Hematopoietic multipotent progenitor cell treated with erythropoietin and hydrocortisone succinate and interleukin-3 and kit ligand, for 17 days (in vitro differentiated cells): ENCODE measurements at regions not wholly inside any gene's neighbourhood (a gene's known extent, or its start where the extent isn't known, plus 50 kb on each side); places are given as distances from the start of the nearest gene placed in this dataset.
"Not testable (repeated sequence)": the region's sequence is repeated elsewhere in the genome, so short reads cannot be mapped to it uniquely, and the experiment has no call there.

Experiments
- DNase-seq: peaks from one replicate; pipeline ENCODE4 v3.0.0-alpha.2; 2015; ENCODE audit warnings: low spot score

- DNase-seq = no peak
Measured at GRCh38 chr2:175755656-175756386, 246.2 kb downstream of the LNPK start.

GRCh38 chr2:175755169-175755568 lies 246.9 kb downstream of the LNPK start:
- DNase-seq = no peak

- DNase-seq = no peak
Measured at GRCh38 chr2:175750195-175750594, 251.9 kb downstream of the LNPK start.

GRCh38 chr2:175745911-175746310 lies 256.2 kb downstream of the LNPK start:
- DNase-seq = no peak

DNA sequence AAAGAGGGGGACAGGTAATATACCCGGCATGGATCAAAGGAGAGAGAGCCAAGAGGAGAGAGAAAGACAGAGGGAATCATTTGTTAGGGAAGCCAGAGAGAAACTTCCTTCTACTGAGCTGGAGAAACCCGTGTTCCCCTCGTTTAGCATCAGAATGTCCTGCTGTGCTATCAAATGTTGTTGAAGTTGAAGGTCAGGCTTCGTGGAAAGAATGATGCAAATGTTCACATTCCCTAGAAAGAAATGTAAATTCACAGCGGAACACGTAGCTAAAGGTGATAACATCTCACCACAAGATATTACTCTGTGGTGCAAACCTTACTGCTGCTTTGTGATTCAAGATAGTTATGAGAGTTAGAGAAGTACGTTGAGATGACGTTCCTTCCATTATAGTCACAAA lies 258.1 kb downstream of the LNPK start:
- no peak for DNase-seq

- DNase-seq = no peak
Measured at GRCh38 chr2:175743011-175743410, 259.1 kb downstream of the LNPK start.

GRCh38 chr2:175742367-175742766 lies 259.7 kb downstream of the LNPK start:
- DNase-seq = no peak

DNA sequence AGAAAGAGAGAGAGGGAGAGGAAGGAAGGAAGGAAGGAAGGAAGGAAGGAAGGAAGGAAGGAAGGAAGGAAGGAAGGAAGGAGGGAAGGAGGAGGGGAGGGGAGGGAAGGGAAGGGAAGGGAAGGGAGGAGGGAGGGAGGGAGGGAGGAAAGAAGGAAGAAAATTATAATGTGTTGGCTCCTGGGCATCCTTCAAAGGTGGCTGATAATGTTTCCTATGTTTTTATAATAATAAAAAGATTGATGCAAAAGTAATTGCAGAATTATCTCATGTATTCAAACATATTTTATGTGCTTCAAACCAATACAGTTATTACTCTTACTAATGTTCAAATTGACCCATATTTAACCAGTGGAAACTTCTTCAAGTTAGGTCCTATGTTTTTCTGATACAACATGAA lies 260.9 kb downstream of the LNPK start:
- DNase-seq = no peak

GRCh38 chr2:175737722-175738361 lies 264.2 kb downstream of the LNPK start:
- no peak for DNase-seq

DNA sequence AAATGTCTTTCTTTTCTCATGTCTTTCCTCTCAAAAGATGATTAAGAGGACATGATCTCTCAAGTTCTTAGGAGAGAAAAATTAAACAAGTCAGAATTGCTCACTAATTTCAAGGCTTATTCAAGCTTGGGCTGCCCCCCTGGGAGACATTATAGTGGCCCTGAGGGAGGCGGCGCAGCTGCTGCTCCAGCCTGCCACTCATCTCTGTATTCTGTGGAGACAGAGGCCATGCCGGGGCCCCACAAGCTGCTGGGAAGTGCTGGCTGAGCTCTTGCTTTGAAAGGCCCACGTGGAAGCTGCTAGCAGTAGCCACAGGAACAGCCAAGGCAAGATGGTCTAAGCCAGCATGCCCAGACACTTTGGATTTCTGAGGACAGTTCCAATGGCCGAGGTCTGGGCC lies 267.4 kb downstream of the LNPK start:
- DNase-seq = no peak

GRCh38 chr2:175732531-175732930 lies 269.5 kb downstream of the LNPK start:
- no peak for DNase-seq

DNA sequence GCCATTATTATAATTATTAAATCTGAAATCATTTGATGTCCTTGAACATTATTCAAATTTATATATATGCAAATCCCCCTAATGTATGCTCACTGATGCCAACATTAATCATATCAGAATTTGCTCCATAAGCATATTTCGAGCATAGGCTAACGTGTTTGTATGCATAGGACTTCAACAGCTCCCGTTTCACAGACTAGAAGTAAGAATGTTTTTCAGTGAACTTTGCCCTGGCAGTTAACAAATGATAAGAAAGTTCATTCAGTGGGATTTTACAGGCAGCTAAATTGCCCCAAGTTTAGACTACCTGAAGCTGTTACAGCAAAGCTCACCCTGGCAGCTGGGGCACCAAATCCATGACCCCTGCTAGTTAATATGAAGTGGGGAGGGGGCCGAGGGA lies 272.0 kb downstream of the LNPK start:
- DNase-seq = no peak

GRCh38 chr2:175729049-175729706 lies 272.9 kb downstream of the LNPK start:
- no peak for DNase-seq

DNA sequence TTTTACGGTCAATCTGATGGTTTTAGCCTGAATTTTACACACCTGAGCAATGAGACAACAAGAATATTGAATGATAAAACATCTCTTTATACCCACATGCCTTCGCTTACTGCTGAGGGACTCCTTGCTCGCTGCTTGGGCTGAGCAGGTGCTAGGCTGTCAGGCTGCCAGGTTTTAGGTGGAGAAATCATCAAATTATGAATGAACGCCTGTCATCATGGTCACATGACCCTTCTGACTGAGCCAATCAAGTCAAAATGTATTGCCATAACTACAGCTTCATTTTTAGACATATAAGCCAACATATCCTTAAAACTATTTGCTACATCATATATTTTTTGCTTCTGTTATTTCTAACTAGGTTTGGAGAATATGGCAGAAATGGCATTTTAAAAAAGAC lies 274.0 kb downstream of the LNPK start:
- DNase-seq = no peak

GRCh38 chr2:175726223-175726622 lies 275.8 kb downstream of the LNPK start:
- DNase-seq = no peak

GRCh38 chr2:175709248-175709647 lies 292.8 kb downstream of the LNPK start:
- DNase-seq = no peak

GRCh38 chr2:175707322-175707721 lies 294.7 kb downstream of the LNPK start:
- DNase-seq = no peak

DNA sequence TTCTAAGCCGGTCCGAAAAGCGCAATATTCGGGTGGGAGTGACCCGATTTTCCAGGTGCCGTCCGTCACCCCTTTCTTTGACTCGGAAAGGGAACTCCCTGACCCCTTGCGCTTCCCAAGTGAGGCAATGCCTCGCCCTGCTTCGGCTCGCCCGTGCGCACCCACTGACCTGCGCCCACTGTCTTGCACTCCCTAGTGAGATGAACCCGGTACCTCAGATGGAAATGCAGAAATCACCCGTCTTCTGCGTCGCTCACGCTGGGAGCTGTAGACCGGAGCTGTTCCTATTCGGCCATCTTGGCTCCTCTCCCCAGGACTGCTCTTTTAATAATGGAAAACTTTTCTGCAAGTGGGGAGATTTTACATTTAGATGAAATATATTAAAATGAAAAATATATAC lies 297.5 kb downstream of the LNPK start:
- DNase-seq = not testable (repeated sequence)

DNA sequence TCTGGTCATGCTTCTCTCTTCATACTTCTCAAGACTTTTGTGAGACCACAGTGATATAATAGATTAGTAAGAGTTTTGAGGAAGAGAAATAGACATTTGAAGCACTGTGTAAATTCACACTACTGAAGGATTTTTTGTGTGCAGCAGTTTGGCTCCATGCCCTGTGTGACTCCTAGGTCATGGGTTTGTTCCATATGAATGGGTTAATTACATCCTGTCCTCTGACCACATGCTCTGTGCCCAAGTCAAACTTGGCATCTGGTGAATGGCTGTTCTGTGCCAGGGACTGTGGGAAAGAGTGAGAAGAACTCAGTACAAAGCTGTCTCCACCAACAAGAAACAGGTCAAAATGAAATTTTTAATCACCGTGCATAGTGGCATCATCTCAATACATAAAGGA lies 304.0 kb downstream of the LNPK start:
- no peak for DNase-seq

GRCh38 chr2:175690113-175690837 lies 311.8 kb downstream of the LNPK start:
- DNase-seq = peak; percentile 45

GRCh38 chr2:175688243-175688642 lies 313.8 kb downstream of the LNPK start:
- no peak for DNase-seq

DNA sequence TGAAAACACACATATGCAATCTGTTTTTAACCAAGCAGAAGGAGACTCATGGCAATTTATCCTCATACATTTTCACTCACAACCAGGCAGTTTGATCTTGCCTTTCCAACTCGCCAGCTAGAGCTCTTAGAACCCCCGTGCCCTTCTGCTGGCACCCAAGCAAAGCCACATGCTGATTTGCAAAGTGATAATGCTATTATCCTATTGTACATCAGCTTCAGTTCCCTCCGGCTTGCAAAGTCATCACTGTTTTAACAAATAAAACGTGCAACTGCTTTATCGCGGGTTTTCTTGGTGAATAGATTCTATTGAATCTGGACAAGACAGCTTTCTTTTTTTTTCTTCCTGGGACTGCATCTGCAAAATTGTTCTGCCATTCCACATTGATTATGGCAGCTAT lies 314.6 kb downstream of the LNPK start:
- DNase-seq = no peak

- DNase-seq = no peak
Measured at GRCh38 chr2:175686002-175686401, 316.1 kb downstream of the LNPK start.
